ENCODE measurements at regions not wholly inside any gene's neighbourhood (a gene's known extent, or its start where the extent isn't known, plus 50 kb on each side); places are given as distances from the start of the nearest gene placed in this dataset.
"Not testable (repeated sequence)": the region's sequence is repeated elsewhere in the genome, so short reads cannot be mapped to it uniquely, and the experiment has no call there.

- H3K27ac Mint-ChIP-seq = no peak overlapping the region
- H3K9me3 Mint-ChIP-seq = peaks cover 1% of the 10 kb centered on the region
- H3K4me1 Mint-ChIP-seq = no peaks in the 10 kb centered on the region
- no peaks in the 10 kb centered on the region for H3K36me3 Mint-ChIP-seq
- no peak overlapping the region for H3K4me3 Mint-ChIP-seq
- no peak for DNase-seq
- H3K27me3 Mint-ChIP-seq = peaks cover 4% of the 10 kb centered on the region
Observed at GRCh38 chr2:199216253-199216652, 241.5 kb downstream of the SATB2 start.

- DNase-seq = no peak
- H3K9me3 Mint-ChIP-seq = no peaks in the 10 kb centered on the region
- no peaks in the 10 kb centered on the region for H3K36me3 Mint-ChIP-seq
- no peaks in the 10 kb centered on the region for H3K27me3 Mint-ChIP-seq
- H3K27ac Mint-ChIP-seq = no peak overlapping the region
- no peak overlapping the region for H3K4me3 Mint-ChIP-seq
- no peaks in the 10 kb centered on the region for H3K4me1 Mint-ChIP-seq
Observed at GRCh38 chr2:199207011-199207410, 250.7 kb downstream of the SATB2 start.

GRCh38 chr2:199206536-199206935 lies 251.2 kb downstream of the SATB2 start:
- H3K27me3 Mint-ChIP-seq = no peaks in the 10 kb centered on the region
- no peaks in the 10 kb centered on the region for H3K36me3 Mint-ChIP-seq
- H3K9me3 Mint-ChIP-seq = no peaks in the 10 kb centered on the region
- no peak for DNase-seq
- no peak overlapping the region for H3K27ac Mint-ChIP-seq
- no peak overlapping the region for H3K4me3 Mint-ChIP-seq
- no peaks in the 10 kb centered on the region for H3K4me1 Mint-ChIP-seq

- no peak for DNase-seq
- H3K4me3 Mint-ChIP-seq = no peak overlapping the region
- no peaks in the 10 kb centered on the region for H3K4me1 Mint-ChIP-seq
- no peaks in the 10 kb centered on the region for H3K36me3 Mint-ChIP-seq
- no peaks in the 10 kb centered on the region for H3K9me3 Mint-ChIP-seq
- H3K27me3 Mint-ChIP-seq = no peaks in the 10 kb centered on the region
- no peak overlapping the region for H3K27ac Mint-ChIP-seq
Observed at GRCh38 chr2:199202964-199203363, 254.8 kb downstream of the SATB2 start.

GRCh38 chr2:199201539-199201938 lies 256.2 kb downstream of the SATB2 start:
- Mint-ChIP-seq H3K9me3 (no peaks in the 10 kb centered on the region), H3K27ac (no peak overlapping the region), H3K4me3 (no peak overlapping the region), H3K36me3 (no peaks in the 10 kb centered on the region), H3K4me1 (no peaks in the 10 kb centered on the region), H3K27me3 (no peaks in the 10 kb centered on the region)
- DNase-seq = no peak

- H3K27ac Mint-ChIP-seq = no peak overlapping the region
- no peak overlapping the region for H3K4me3 Mint-ChIP-seq
- no peaks in the 10 kb centered on the region for H3K9me3 Mint-ChIP-seq
- H3K36me3 Mint-ChIP-seq = no peaks in the 10 kb centered on the region
- no peaks in the 10 kb centered on the region for H3K4me1 Mint-ChIP-seq
- H3K27me3 Mint-ChIP-seq = peaks cover 3% of the 10 kb centered on the region
- DNase-seq = no peak
Observed at GRCh38 chr2:199199797-199200196, 257.9 kb downstream of the SATB2 start.

- Mint-ChIP-seq H3K36me3 (no peaks in the 10 kb centered on the region), H3K4me3 (no peak overlapping the region), H3K9me3 (no peaks in the 10 kb centered on the region)
Observed at GRCh38 chr2:199197448-199197847, 260.3 kb downstream of the SATB2 start.

GRCh38 chr2:199196686-199197085 lies 261.1 kb downstream of the SATB2 start:
- DNase-seq = no peak
- Mint-ChIP-seq H3K27ac (no peak overlapping the region), H3K36me3 (no peaks in the 10 kb centered on the region), H3K4me3 (no peak overlapping the region), H3K9me3 (no peaks in the 10 kb centered on the region), H3K4me1 (no peaks in the 10 kb centered on the region), H3K27me3 (peaks cover 3% of the 10 kb centered on the region)

More at GRCh38 chr2:199197448-199197847, 260.3 kb downstream of the SATB2 start:
- DNase-seq = no peak
- Mint-ChIP-seq H3K4me1 (no peaks in the 10 kb centered on the region), H3K27ac (no peak overlapping the region), H3K27me3 (peaks cover 3% of the 10 kb centered on the region)

GRCh38 chr2:199195927-199196502 lies 261.7 kb downstream of the SATB2 start:
- H3K4me1 Mint-ChIP-seq = no peaks in the 10 kb centered on the region
- H3K9me3 Mint-ChIP-seq = no peaks in the 10 kb centered on the region
- DNase-seq = no peak
- no peak overlapping the region for H3K4me3 Mint-ChIP-seq
- peaks cover 3% of the 10 kb centered on the region for H3K27me3 Mint-ChIP-seq
- no peak overlapping the region for H3K27ac Mint-ChIP-seq
- H3K36me3 Mint-ChIP-seq = no peaks in the 10 kb centered on the region

- H3K27ac Mint-ChIP-seq = no peak overlapping the region
- H3K4me1 Mint-ChIP-seq = no peaks in the 10 kb centered on the region
- no peak for DNase-seq
- no peak overlapping the region for H3K4me3 Mint-ChIP-seq
- no peaks in the 10 kb centered on the region for H3K36me3 Mint-ChIP-seq
- no peaks in the 10 kb centered on the region for H3K9me3 Mint-ChIP-seq
- H3K27me3 Mint-ChIP-seq = peaks cover 3% of the 10 kb centered on the region
Observed at GRCh38 chr2:199191461-199191860, 266.3 kb downstream of the SATB2 start.

GRCh38 chr2:199189229-199189628 lies 268.5 kb downstream of the SATB2 start:
- H3K36me3 Mint-ChIP-seq = no peaks in the 10 kb centered on the region
- no peak overlapping the region for H3K27ac Mint-ChIP-seq
- H3K4me3 Mint-ChIP-seq = no peak overlapping the region
- DNase-seq = no peak
- no peaks in the 10 kb centered on the region for H3K9me3 Mint-ChIP-seq
- H3K4me1 Mint-ChIP-seq = no peaks in the 10 kb centered on the region
- H3K27me3 Mint-ChIP-seq = no peaks in the 10 kb centered on the region

- Mint-ChIP-seq H3K27ac (no peak overlapping the region), H3K9me3 (no peaks in the 10 kb centered on the region), H3K4me3 (no peak overlapping the region), H3K27me3 (no peaks in the 10 kb centered on the region), H3K4me1 (no peaks in the 10 kb centered on the region), H3K36me3 (no peaks in the 10 kb centered on the region)
- no peak for DNase-seq
Observed at GRCh38 chr2:199186301-199186751, 271.4 kb downstream of the SATB2 start.

- DNase-seq, H3K4me1 Mint-ChIP-seq, H3K9me3 Mint-ChIP-seq, H3K27me3 Mint-ChIP-seq, H3K4me3 Mint-ChIP-seq, H3K27ac Mint-ChIP-seq, H3K36me3 Mint-ChIP-seq: not testable (repeated sequence)
Observed at GRCh38 chr2:199185174-199185573, 272.6 kb downstream of the SATB2 start.

GRCh38 chr2:199163613-199164458 lies 293.9 kb downstream of the SATB2 start:
- Mint-ChIP-seq H3K36me3 (no peaks in the 10 kb centered on the region), H3K27me3 (peaks cover under 1% of the 10 kb centered on the region), H3K9me3 (no peaks in the 10 kb centered on the region), H3K4me3 (no peak overlapping the region), H3K27ac (no peak overlapping the region), H3K4me1 (no peaks in the 10 kb centered on the region)
- DNase-seq = no peak

GRCh38 chr2:199160677-199161465 lies 296.9 kb downstream of the SATB2 start:
- Mint-ChIP-seq H3K27me3 (no peaks in the 10 kb centered on the region), H3K4me3 (no peak overlapping the region), H3K9me3 (peaks cover 21% of the 10 kb centered on the region), H3K4me1 (no peaks in the 10 kb centered on the region), H3K27ac (no peak overlapping the region), H3K36me3 (no peaks in the 10 kb centered on the region)
- DNase-seq = no peak
